GM23338 (cell line): ENCODE measurements at regions not wholly inside any gene's neighbourhood (a gene's known extent, or its start where the extent isn't known, plus 50 kb on each side); places are given as distances from the start of the nearest gene placed in this dataset.

ENCODE experiments used
- ATAC-seq: fragments of 200-7000 bp; cut with Tn5 transposase; 3 replicates; pipeline ENCODE4 v1.9.1; 2020
- DNase-seq: peaks from one replicate; pipeline ENCODE4 v3.0.0-alpha.2; 2015; ENCODE audit warnings: low spot score
- H2AFZ ChIP-seq: fragments of 200-600 bp; sonication (generic); 2 replicates; pipeline ENCODE4 v1.8.0; 2016; ENCODE audit warnings: antibody characterized with exemption, mild to moderate bottlenecking, moderate library complexity
- H3F3A ChIP-seq: fragments of 200-600 bp; sonication (generic); replicated peaks from 2 replicates; pipeline ENCODE4 v1.8.0; 2017; ENCODE audit warnings: antibody characterized with exemption, mixed run types, low read depth
- H3K27ac ChIP-seq: fragments of 200-600 bp; sonication (generic); 2 replicates; pipeline ENCODE4 v1.6.1; 2016; ENCODE audit warnings: low read depth
- H3K27me3 ChIP-seq: fragments of 200-600 bp; sonication (generic); 2 replicates; pipeline ENCODE4 v1.8.0; 2016; ENCODE audit warnings: mild to moderate bottlenecking, mixed run types, moderate library complexity; ENCODE audit not compliant: insufficient read depth
- H3K36me3 ChIP-seq: fragments of 200-600 bp; sonication (generic); 2 replicates; pipeline ENCODE4 v1.8.0; 2016; ENCODE audit warnings: mild to moderate bottlenecking; ENCODE audit not compliant: insufficient read depth
- H3K4me1 ChIP-seq: fragments of 200-600 bp; sonication (generic); 2 replicates; pipeline ENCODE4 v1.8.0; 2016; ENCODE audit warnings: mild to moderate bottlenecking, moderate library complexity; ENCODE audit not compliant: insufficient read depth
- H3K4me2 ChIP-seq: fragments of 200-600 bp; sonication (generic); 2 replicates; pipeline ENCODE4 v1.7.1; 2017; ENCODE audit warnings: mixed run types
- H3K4me3 ChIP-seq: fragments of 200-600 bp; sonication (generic); 2 replicates; pipeline ENCODE4 v1.6.1; 2016; ENCODE audit warnings: mixed run types
- H3K79me2 ChIP-seq: fragments of 200-600 bp; sonication (generic); replicated peaks from 2 replicates; pipeline ENCODE4 v1.8.0; 2017; ENCODE audit warnings: mild to moderate bottlenecking; ENCODE audit not compliant: insufficient read depth
- H3K9me2 ChIP-seq: fragments of 200-600 bp; sonication (generic); 2 replicates; pipeline ENCODE4 v1.8.0; 2017; ENCODE audit not compliant: insufficient read depth
- H4K20me1 ChIP-seq: fragments of 200-600 bp; sonication (generic); replicated peaks from 2 replicates; pipeline ENCODE4 v1.8.0; 2017; ENCODE audit warnings: mild to moderate bottlenecking; ENCODE audit not compliant: insufficient read depth
- H3K27ac Mint-ChIP-seq: 2 replicates; pipeline ENCODE4 v1.8.0; 2020; ENCODE audit warnings: inconsistent platforms, mild to moderate bottlenecking, moderate library complexity, mixed read lengths
- H3K27me3 Mint-ChIP-seq: 3 replicates; pipeline ENCODE4 v1.8.0; 2022; ENCODE audit warnings: low read depth, mild to moderate bottlenecking, moderate library complexity, mixed read lengths, inconsistent platforms; ENCODE audit not compliant: insufficient read depth, poor library complexity
- H3K36me3 Mint-ChIP-seq: 3 replicates; pipeline ENCODE4 v1.8.0; 2021; ENCODE audit warnings: low read depth, mild to moderate bottlenecking, inconsistent platforms, moderate library complexity, mixed read lengths
- H3K4me1 Mint-ChIP-seq: 3 replicates; pipeline ENCODE4 v1.8.0; 2020; ENCODE audit warnings: mild to moderate bottlenecking, inconsistent platforms, mixed read lengths
- H3K4me3 Mint-ChIP-seq: 3 replicates; pipeline ENCODE4 v1.8.0; 2021; ENCODE audit warnings: moderate library complexity, mild to moderate bottlenecking, inconsistent platforms, mixed read lengths
- H3K9me3 Mint-ChIP-seq: 3 replicates; pipeline ENCODE4 v1.8.0; 2020; ENCODE audit warnings: moderate library complexity, mild to moderate bottlenecking, inconsistent platforms, mixed read lengths
- CREB1 ChIP-seq: fragments of 250-450 bp; sonication (Bioruptor Pico); IDR thresholded peaks from 2 replicates; pipeline ENCODE4 v1.5.0; 2020; ENCODE audit warnings: low read depth, mild to moderate bottlenecking, moderate library complexity
- EZH2 ChIP-seq: fragments of 200-600 bp; sonication (generic); IDR thresholded peaks from one replicate; pipeline ENCODE4 v1.8.0; 2017; ENCODE audit warnings: antibody characterized with exemption, mild to moderate bottlenecking, low read depth; ENCODE audit not compliant: unreplicated experiment
- EZH2phosphoT487 ChIP-seq: fragments of 200-600 bp; sonication (generic); IDR thresholded peaks from one replicate; pipeline ENCODE4 v1.8.1; 2018; ENCODE audit warnings: antibody characterized with exemption; ENCODE audit not compliant: unreplicated experiment
- JUNB ChIP-seq: IDR thresholded peaks from one replicate; pipeline ENCODE4 v1.6.1; 2016; ENCODE audit warnings: antibody characterized with exemption; ENCODE audit not compliant: unreplicated experiment
- NANOG ChIP-seq: IDR thresholded peaks from 2 replicates; pipeline ENCODE4 v1.6.1; 2016; ENCODE audit warnings: antibody characterized with exemption, borderline replicate concordance
- POLR2AphosphoS5 ChIP-seq: IDR thresholded peaks from 2 replicates; pipeline ENCODE4 v1.6.1; 2016; ENCODE audit warnings: antibody characterized with exemption, low read depth
- STAT1 ChIP-seq: IDR thresholded peaks from one replicate; pipeline ENCODE4 v1.6.1; 2016; ENCODE audit warnings: antibody characterized with exemption; ENCODE audit not compliant: unreplicated experiment
- ZNF114 ChIP-seq: fragments of 250-450 bp; sonication (Bioruptor Pico); IDR thresholded peaks from 2 replicates; pipeline ENCODE4 v1.5.0; 2020; ENCODE audit warnings: mild to moderate bottlenecking, moderate library complexity
- ZNF331 ChIP-seq: fragments of 250-450 bp; sonication (Bioruptor Pico); IDR thresholded peaks from 2 replicates; pipeline ENCODE4 v1.5.0; 2020; ENCODE audit warnings: low read depth, mild to moderate bottlenecking, moderate library complexity
- TF ChIP-seq, protein P1 (sequence below), 2 experiments: fragments of 200-600 bp in 1 of 2; sonication (generic) in 1 of 2; conservative IDR thresholded peaks; 2 replicates each; pipeline versions ENCODE4 v1.5.1 to v1.6.1; 2016 to 2017; ENCODE audit warnings: antibody characterized with exemption in 2 of 2, low read depth in 2 of 2, mild to moderate bottlenecking in 2 of 2, moderate library complexity in 1 of 2
- TF ChIP-seq, protein P2 (sequence below): fragments of 250-450 bp; sonication (Bioruptor Pico); IDR thresholded peaks from 2 replicates; pipeline ENCODE4 v1.5.0; 2020; ENCODE audit warnings: mild to moderate bottlenecking, moderate library complexity
- TF ChIP-seq, protein P3 (sequence below): IDR thresholded peaks from one replicate; pipeline ENCODE4 v1.6.1; 2018; ENCODE audit warnings: antibody characterized with exemption; ENCODE audit not compliant: unreplicated experiment
- TF ChIP-seq, protein P4 (sequence below): IDR thresholded peaks from 2 replicates; pipeline ENCODE4 v1.6.1; 2016; ENCODE audit warnings: antibody characterized with exemption

DNA sequence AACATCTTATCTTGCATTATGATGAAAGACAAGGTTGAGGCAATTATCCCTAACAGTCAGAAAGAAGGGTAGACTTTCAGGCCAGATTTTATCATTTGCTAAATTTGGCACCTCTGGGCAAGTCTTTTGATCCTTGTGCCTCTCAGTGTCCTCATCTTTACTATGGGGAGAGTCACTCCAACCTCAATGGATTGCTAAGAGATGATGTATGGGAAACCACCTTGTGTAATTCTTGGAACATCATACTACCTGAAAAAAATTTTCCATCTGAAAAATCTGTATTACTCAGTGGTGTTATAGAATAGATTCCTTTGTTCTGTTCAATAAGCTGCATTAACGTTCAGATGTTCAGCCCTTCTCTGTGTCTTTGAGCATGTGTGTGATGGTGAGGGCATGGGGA, 230.7 kb downstream of the TGFB2 start:
- Histone ChIP-seq H2AFZ (no peak overlapping the region), H3K79me2 (no peaks in the 10 kb centered on the region), H3K4me1 (peaks cover 11% of the 10 kb centered on the region; the same call in 1 of the 2 replicates), H4K20me1 (no peaks in the 10 kb centered on the region), H3K36me3 (no peaks in the 10 kb centered on the region), H3K4me2 (no peak overlapping the region), H3K4me3 (no peak overlapping the region), H3K27ac (no peak overlapping the region), H3F3A (no peaks in the 10 kb centered on the region), H3K9me2 (no peaks in the 10 kb centered on the region), H3K27me3 (no peaks in the 10 kb centered on the region)
- H3K27me3 Mint-ChIP-seq: peaks cover 2% of the 10 kb centered on the region
- DNase-seq (no peak), ATAC-seq (no peak)
- H3K36me3 Mint-ChIP-seq: no peaks in the 10 kb centered on the region
- H3K27ac Mint-ChIP-seq: no peak overlapping the region
- no peak for TF ChIP-seq ZNF331
- TF ChIP-seq, protein P1, sequence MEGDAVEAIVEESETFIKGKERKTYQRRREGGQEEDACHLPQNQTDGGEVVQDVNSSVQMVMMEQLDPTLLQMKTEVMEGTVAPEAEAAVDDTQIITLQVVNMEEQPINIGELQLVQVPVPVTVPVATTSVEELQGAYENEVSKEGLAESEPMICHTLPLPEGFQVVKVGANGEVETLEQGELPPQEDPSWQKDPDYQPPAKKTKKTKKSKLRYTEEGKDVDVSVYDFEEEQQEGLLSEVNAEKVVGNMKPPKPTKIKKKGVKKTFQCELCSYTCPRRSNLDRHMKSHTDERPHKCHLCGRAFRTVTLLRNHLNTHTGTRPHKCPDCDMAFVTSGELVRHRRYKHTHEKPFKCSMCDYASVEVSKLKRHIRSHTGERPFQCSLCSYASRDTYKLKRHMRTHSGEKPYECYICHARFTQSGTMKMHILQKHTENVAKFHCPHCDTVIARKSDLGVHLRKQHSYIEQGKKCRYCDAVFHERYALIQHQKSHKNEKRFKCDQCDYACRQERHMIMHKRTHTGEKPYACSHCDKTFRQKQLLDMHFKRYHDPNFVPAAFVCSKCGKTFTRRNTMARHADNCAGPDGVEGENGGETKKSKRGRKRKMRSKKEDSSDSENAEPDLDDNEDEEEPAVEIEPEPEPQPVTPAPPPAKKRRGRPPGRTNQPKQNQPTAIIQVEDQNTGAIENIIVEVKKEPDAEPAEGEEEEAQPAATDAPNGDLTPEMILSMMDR (conservative IDR thresholded peaks at IDR 0.05; ENCODE audit: low read depth in 2 of 2): no peak
- TF ChIP-seq STAT1: no peak
- no peak for TF ChIP-seq EZH2phosphoT487
- TF ChIP-seq, protein P2, sequence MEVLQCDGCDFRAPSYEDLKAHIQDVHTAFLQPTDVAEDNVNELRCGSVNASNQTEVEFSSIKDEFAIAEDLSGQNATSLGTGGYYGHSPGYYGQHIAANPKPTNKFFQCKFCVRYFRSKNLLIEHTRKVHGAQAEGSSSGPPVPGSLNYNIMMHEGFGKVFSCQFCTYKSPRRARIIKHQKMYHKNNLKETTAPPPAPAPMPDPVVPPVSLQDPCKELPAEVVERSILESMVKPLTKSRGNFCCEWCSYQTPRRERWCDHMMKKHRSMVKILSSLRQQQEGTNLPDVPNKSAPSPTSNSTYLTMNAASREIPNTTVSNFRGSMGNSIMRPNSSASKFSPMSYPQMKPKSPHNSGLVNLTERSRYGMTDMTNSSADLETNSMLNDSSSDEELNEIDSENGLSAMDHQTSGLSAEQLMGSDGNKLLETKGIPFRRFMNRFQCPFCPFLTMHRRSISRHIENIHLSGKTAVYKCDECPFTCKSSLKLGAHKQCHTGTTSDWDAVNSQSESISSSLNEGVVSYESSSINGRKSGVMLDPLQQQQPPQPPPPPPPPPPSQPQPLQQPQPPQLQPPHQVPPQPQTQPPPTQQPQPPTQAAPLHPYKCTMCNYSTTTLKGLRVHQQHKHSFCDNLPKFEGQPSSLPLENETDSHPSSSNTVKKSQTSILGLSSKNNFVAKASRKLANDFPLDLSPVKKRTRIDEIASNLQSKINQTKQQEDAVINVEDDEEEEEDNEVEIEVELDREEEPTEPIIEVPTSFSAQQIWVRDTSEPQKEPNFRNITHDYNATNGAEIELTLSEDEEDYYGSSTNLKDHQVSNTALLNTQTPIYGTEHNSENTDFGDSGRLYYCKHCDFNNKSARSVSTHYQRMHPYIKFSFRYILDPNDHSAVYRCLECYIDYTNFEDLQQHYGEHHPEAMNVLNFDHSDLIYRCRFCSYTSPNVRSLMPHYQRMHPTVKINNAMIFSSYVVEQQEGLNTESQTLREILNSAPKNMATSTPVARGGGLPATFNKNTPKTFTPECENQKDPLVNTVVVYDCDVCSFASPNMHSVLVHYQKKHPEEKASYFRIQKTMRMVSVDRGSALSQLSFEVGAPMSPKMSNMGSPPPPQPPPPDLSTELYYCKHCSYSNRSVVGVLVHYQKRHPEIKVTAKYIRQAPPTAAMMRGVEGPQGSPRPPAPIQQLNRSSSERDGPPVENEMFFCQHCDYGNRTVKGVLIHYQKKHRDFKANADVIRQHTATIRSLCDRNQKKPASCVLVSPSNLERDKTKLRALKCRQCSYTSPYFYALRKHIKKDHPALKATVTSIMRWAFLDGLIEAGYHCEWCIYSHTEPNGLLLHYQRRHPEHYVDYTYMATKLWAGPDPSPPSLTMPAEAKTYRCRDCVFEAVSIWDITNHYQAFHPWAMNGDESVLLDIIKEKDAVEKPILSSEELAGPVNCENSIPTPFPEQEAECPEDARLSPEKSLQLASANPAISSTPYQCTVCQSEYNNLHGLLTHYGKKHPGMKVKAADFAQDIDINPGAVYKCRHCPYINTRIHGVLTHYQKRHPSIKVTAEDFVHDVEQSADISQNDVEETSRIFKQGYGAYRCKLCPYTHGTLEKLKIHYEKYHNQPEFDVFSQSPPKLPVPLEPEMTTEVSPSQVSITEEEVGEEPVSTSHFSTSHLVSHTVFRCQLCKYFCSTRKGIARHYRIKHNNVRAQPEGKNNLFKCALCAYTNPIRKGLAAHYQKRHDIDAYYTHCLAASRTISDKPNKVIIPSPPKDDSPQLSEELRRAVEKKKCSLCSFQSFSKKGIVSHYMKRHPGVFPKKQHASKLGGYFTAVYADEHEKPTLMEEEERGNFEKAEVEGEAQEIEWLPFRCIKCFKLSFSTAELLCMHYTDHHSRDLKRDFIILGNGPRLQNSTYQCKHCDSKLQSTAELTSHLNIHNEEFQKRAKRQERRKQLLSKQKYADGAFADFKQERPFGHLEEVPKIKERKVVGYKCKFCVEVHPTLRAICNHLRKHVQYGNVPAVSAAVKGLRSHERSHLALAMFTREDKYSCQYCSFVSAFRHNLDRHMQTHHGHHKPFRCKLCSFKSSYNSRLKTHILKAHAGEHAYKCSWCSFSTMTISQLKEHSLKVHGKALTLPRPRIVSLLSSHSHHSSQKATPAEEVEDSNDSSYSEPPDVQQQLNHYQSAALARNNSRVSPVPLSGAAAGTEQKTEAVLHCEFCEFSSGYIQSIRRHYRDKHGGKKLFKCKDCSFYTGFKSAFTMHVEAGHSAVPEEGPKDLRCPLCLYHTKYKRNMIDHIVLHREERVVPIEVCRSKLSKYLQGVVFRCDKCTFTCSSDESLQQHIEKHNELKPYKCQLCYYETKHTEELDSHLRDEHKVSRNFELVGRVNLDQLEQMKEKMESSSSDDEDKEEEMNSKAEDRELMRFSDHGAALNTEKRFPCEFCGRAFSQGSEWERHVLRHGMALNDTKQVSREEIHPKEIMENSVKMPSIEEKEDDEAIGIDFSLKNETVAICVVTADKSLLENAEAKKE (CRISPR knock-in tag): no peak
- TF ChIP-seq POLR2AphosphoS5: no peak
- no peak for TF ChIP-seq EZH2
- no peak for TF ChIP-seq CREB1 (CRISPR knock-in tag)
- no peak for TF ChIP-seq JUNB
- no peak for TF ChIP-seq ZNF114 (CRISPR knock-in tag)
- TF ChIP-seq, protein P3, sequence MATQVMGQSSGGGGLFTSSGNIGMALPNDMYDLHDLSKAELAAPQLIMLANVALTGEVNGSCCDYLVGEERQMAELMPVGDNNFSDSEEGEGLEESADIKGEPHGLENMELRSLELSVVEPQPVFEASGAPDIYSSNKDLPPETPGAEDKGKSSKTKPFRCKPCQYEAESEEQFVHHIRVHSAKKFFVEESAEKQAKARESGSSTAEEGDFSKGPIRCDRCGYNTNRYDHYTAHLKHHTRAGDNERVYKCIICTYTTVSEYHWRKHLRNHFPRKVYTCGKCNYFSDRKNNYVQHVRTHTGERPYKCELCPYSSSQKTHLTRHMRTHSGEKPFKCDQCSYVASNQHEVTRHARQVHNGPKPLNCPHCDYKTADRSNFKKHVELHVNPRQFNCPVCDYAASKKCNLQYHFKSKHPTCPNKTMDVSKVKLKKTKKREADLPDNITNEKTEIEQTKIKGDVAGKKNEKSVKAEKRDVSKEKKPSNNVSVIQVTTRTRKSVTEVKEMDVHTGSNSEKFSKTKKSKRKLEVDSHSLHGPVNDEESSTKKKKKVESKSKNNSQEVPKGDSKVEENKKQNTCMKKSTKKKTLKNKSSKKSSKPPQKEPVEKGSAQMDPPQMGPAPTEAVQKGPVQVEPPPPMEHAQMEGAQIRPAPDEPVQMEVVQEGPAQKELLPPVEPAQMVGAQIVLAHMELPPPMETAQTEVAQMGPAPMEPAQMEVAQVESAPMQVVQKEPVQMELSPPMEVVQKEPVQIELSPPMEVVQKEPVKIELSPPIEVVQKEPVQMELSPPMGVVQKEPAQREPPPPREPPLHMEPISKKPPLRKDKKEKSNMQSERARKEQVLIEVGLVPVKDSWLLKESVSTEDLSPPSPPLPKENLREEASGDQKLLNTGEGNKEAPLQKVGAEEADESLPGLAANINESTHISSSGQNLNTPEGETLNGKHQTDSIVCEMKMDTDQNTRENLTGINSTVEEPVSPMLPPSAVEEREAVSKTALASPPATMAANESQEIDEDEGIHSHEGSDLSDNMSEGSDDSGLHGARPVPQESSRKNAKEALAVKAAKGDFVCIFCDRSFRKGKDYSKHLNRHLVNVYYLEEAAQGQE: no peak
- TF ChIP-seq, protein P4, sequence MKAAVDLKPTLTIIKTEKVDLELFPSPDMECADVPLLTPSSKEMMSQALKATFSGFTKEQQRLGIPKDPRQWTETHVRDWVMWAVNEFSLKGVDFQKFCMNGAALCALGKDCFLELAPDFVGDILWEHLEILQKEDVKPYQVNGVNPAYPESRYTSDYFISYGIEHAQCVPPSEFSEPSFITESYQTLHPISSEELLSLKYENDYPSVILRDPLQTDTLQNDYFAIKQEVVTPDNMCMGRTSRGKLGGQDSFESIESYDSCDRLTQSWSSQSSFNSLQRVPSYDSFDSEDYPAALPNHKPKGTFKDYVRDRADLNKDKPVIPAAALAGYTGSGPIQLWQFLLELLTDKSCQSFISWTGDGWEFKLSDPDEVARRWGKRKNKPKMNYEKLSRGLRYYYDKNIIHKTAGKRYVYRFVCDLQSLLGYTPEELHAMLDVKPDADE: no peak
- no peak for TF ChIP-seq NANOG
- H3K4me1 Mint-ChIP-seq: peaks cover 4% of the 10 kb centered on the region; the same call in 1 of the 3 replicates
- no peaks in the 10 kb centered on the region for H3K9me3 Mint-ChIP-seq
- no peak overlapping the region for H3K4me3 Mint-ChIP-seq
